Spinal cord (tissue), 9 donors: ENCODE measurements at regions not wholly inside any gene's neighbourhood (a gene's known extent, or its start where the extent isn't known, plus 50 kb on each side); places are given as distances from the start of the nearest gene placed in this dataset.

Experiments used
- DNase-seq, 6 donors: peaks; one replicate each; pipeline versions ENCODE4 v3.0.0 to v3.0.0-alpha.2; 2013 to 2015; ENCODE audit warnings: low spot score in 6 of 6, low read depth in 4 of 6
- H3K27ac ChIP-seq: one replicate; pipeline ENCODE4 v1.5.1; 2013; ENCODE audit warnings: low read depth, low read length, control low read depth
- H3K27me3 ChIP-seq: one replicate; pipeline ENCODE4 v1.6.1; 2013; ENCODE audit warnings: low read length; ENCODE audit not compliant: control insufficient read depth, insufficient read depth
- H3K36me3 ChIP-seq: one replicate; pipeline ENCODE4 v1.6.1; 2013; ENCODE audit warnings: low read length; ENCODE audit not compliant: control insufficient read depth, insufficient read depth
- H3K4me1 ChIP-seq: one replicate; pipeline ENCODE4 v1.6.1; 2013; ENCODE audit warnings: low read length; ENCODE audit not compliant: control insufficient read depth, insufficient read depth
- H3K4me3 ChIP-seq: one replicate; pipeline ENCODE4 v1.5.1; 2013; ENCODE audit warnings: low read depth, low read length, control low read depth
- H3K9me3 ChIP-seq: one replicate; pipeline ENCODE4 v1.6.1; 2013; ENCODE audit warnings: low read length; ENCODE audit not compliant: control insufficient read depth, insufficient read depth
- WGBS: methylation state at CpG from one replicate; pipeline ENCODE4 v1.1.5; 2013; ENCODE audit warnings: missing lambda C conversion rate; ENCODE audit not compliant: insufficient coverage; 5-methylcytosine and 5-hydroxymethylcytosine counted together
- donor health status: healthy.

GRCh38 chr14:62071039-62071438 is 308.8 kb downstream of the SNAPC1 start:
- Histone ChIP-seq H3K9me3 (no peaks in the 10 kb centered on the region), H3K4me1 (no peaks in the 10 kb centered on the region), H3K27ac (no peak overlapping the region), H3K36me3 (no peaks in the 10 kb centered on the region), H3K4me3 (no peak overlapping the region), H3K27me3 (no peaks in the 10 kb centered on the region)
- no CpG with 5 or more reads among the region's 2 CpGs for WGBS
- DNase-seq = peak in 1 of 6 donors; percentile 55

- no peaks in the 10 kb centered on the region for H3K9me3 ChIP-seq
- no peaks in the 10 kb centered on the region for H3K4me1 ChIP-seq
- H3K27ac ChIP-seq = no peak overlapping the region
- no peaks in the 10 kb centered on the region for H3K27me3 ChIP-seq
- H3K36me3 ChIP-seq = no peaks in the 10 kb centered on the region
- H3K4me3 ChIP-seq = no peak overlapping the region
- 100% methylated on average over 1 of the region's 4 CpGs for WGBS
- DNase-seq = no peak
Observed at GRCh38 chr14:62076368-62076767, 314.1 kb downstream of the SNAPC1 start.

GRCh38 chr14:62076825-62077605 is 314.8 kb downstream of the SNAPC1 start:
- H3K4me3 ChIP-seq = no peak overlapping the region
- no peak overlapping the region for H3K27ac ChIP-seq
- no peaks in the 10 kb centered on the region for H3K36me3 ChIP-seq
- no peaks in the 10 kb centered on the region for H3K27me3 ChIP-seq
- DNase-seq = peak in 1 of 6 donors; percentile 71
- WGBS = 13% methylated on average over 1 of the region's 6 CpGs
- H3K9me3 ChIP-seq = no peaks in the 10 kb centered on the region
- H3K4me1 ChIP-seq = no peaks in the 10 kb centered on the region

- H3K4me3 ChIP-seq = no peak overlapping the region
- no peaks in the 10 kb centered on the region for H3K36me3 ChIP-seq
- no peaks in the 10 kb centered on the region for H3K4me1 ChIP-seq
- WGBS = no CpG with 5 or more reads among the region's 4 CpGs
- H3K27ac ChIP-seq = no peak overlapping the region
- no peaks in the 10 kb centered on the region for H3K9me3 ChIP-seq
- no peaks in the 10 kb centered on the region for H3K27me3 ChIP-seq
- no peak for DNase-seq
Observed at GRCh38 chr14:62077676-62078261, 315.5 kb downstream of the SNAPC1 start.

- Histone ChIP-seq H3K27me3 (no peaks in the 10 kb centered on the region), H3K27ac (no peak overlapping the region), H3K4me3 (no peak overlapping the region), H3K36me3 (no peaks in the 10 kb centered on the region), H3K4me1 (peaks cover 8% of the 10 kb centered on the region), H3K9me3 (no peaks in the 10 kb centered on the region)
- peak in 2 of 6 donors; percentile 40 to 58 for DNase-seq
- no CpG with 5 or more reads among the region's 1 CpG for WGBS
Observed at GRCh38 chr14:62079038-62079437, 316.8 kb downstream of the SNAPC1 start.

- peaks cover 10% of the 10 kb centered on the region for H3K4me1 ChIP-seq
- 95% methylated on average over 4 of the region's 10 CpGs for WGBS
- H3K36me3 ChIP-seq = no peaks in the 10 kb centered on the region
- H3K27ac ChIP-seq = no peak overlapping the region
- H3K4me3 ChIP-seq = no peak overlapping the region
- H3K27me3 ChIP-seq = no peaks in the 10 kb centered on the region
- peaks cover 4% of the 10 kb centered on the region for H3K9me3 ChIP-seq
- DNase-seq = peak in 1 of 6 donors; percentile 57
Observed at GRCh38 chr14:62081012-62081612, 318.9 kb downstream of the SNAPC1 start.

GRCh38 chr14:62081951-62082350 is 319.7 kb downstream of the SNAPC1 start:
- H3K36me3 ChIP-seq = no peaks in the 10 kb centered on the region
- 98% methylated on average over 8 of the region's 8 CpGs for WGBS
- no peak for DNase-seq
- peaks cover 4% of the 10 kb centered on the region for H3K9me3 ChIP-seq
- H3K4me1 ChIP-seq = peaks cover 10% of the 10 kb centered on the region
- H3K27me3 ChIP-seq = no peaks in the 10 kb centered on the region
- no peak overlapping the region for H3K27ac ChIP-seq
- H3K4me3 ChIP-seq = no peak overlapping the region

- DNase-seq = no peak
- peaks cover 2% of the 10 kb centered on the region for H3K36me3 ChIP-seq
- H3K4me1 ChIP-seq = peaks cover 10% of the 10 kb centered on the region
- H3K27ac ChIP-seq = no peak overlapping the region
- peaks cover 4% of the 10 kb centered on the region for H3K9me3 ChIP-seq
- 89% methylated on average over 3 of the region's 6 CpGs for WGBS
- no peaks in the 10 kb centered on the region for H3K27me3 ChIP-seq
- no peak overlapping the region for H3K4me3 ChIP-seq
Observed at GRCh38 chr14:62082779-62083178, 320.6 kb downstream of the SNAPC1 start.

- no peak overlapping the region for H3K27ac ChIP-seq
- WGBS = 83% methylated on average over 17 of the region's 17 CpGs
Observed at GRCh38 chr14:62084020-62084419, 321.8 kb downstream of the SNAPC1 start.

More at GRCh38 chr14:62084020-62084419, 321.8 kb downstream of the SNAPC1 start:
- Histone ChIP-seq H3K9me3 (peaks cover 4% of the 10 kb centered on the region), H3K36me3 (peaks cover 2% of the 10 kb centered on the region), H3K27me3 (no peaks in the 10 kb centered on the region), H3K4me3 (no peak overlapping the region), H3K4me1 (peaks cover 10% of the 10 kb centered on the region)
- DNase-seq = peak in 1 of 6 donors; percentile 49
